ENCODE measurements at regions not wholly inside any gene's neighbourhood (a gene's known extent, or its start where the extent isn't known, plus 50 kb on each side); places are given as distances from the start of the nearest gene placed in this dataset.
A peak's percentile ranks its signal among the peaks of the same experiment; 100 is the strongest.

DNA sequence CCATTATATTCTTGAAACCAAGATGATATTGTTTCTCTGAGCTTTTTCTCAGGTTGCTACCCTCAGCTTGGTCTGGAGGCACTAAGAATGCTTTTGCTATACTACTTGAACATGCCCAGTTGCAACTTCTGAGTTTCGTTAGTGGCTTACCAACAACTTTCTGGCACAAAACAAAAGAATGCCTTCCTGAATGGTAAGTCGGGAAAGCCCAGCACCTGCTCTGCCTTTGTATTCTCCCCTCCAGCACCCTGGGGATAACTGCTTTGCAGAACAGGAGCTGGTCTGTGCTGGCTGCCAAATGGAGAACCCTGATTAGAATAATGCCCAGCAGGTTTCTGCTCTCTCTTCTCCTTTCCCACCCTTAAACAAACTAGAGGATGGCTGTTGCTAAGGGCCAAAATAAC, 149.3 kb downstream of the TGFB2 start:
- DNase-seq (ENCODE audit: low read depth): no peak
- TF ChIP-seq, protein P1, sequence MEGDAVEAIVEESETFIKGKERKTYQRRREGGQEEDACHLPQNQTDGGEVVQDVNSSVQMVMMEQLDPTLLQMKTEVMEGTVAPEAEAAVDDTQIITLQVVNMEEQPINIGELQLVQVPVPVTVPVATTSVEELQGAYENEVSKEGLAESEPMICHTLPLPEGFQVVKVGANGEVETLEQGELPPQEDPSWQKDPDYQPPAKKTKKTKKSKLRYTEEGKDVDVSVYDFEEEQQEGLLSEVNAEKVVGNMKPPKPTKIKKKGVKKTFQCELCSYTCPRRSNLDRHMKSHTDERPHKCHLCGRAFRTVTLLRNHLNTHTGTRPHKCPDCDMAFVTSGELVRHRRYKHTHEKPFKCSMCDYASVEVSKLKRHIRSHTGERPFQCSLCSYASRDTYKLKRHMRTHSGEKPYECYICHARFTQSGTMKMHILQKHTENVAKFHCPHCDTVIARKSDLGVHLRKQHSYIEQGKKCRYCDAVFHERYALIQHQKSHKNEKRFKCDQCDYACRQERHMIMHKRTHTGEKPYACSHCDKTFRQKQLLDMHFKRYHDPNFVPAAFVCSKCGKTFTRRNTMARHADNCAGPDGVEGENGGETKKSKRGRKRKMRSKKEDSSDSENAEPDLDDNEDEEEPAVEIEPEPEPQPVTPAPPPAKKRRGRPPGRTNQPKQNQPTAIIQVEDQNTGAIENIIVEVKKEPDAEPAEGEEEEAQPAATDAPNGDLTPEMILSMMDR (IDR thresholded peaks at IDR 0.05; ENCODE audit: insufficient read depth, low read length): no peak
- H3K4me3 ChIP-seq (ENCODE audit: low read depth, low read length): no peak overlapping the region

DNA sequence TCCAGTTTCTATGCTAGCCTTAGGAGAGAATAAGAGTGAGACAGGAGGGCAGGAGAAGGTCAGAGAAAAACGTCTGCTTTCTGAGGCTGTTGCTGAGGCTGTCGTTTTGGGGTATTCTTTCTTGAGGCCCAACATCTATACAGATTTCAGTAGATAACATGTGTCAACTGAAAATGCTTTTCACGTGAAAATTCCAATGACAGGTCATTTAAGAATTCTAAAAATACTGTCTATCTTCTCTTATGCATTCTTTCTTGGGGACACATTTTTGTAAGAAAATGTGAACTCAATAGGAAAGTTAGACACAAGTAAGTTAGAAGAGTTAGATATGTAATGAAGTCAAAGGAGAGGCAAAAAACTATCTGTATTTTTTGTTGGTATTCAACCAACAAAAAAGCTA, 150.8 kb downstream of the TGFB2 start:
- DNase-seq (ENCODE audit: low read depth): no peak
- H3K4me3 ChIP-seq (ENCODE audit: low read depth, low read length): no peak overlapping the region
- TF ChIP-seq, protein P1 (IDR thresholded peaks at IDR 0.05; ENCODE audit: insufficient read depth, low read length): no peak

- H3K4me3 ChIP-seq (ENCODE audit: low read depth, low read length): no peak overlapping the region
- TF ChIP-seq, protein P1 (IDR thresholded peaks at IDR 0.05; ENCODE audit: insufficient read depth, low read length): no peak
These were observed 151.4 kb downstream of the TGFB2 start for GRCh38 chr1:218496561-218496960.

GRCh38 chr1:218498056-218498938, 153.2 kb downstream of the TGFB2 start:
- TF ChIP-seq, protein P1 (IDR thresholded peaks at IDR 0.05; ENCODE audit: insufficient read depth, low read length): no peak
- peak; percentile 32 for DNase-seq (ENCODE audit: low read depth)
- H3K4me3 ChIP-seq (ENCODE audit: low read depth, low read length): peak overlapping the region; percentile 50

More at GRCh38 chr1:218496561-218496960, 151.4 kb downstream of the TGFB2 start:
- DNase-seq (ENCODE audit: low read depth): peak; percentile 97

- peak overlapping the region; percentile 50 for H3K4me3 ChIP-seq (ENCODE audit: low read depth, low read length)
- TF ChIP-seq, protein P1 (IDR thresholded peaks at IDR 0.05; ENCODE audit: insufficient read depth, low read length): no peak
- DNase-seq (ENCODE audit: low read depth): peak; percentile 78
These were observed 154.0 kb downstream of the TGFB2 start for GRCh38 chr1:218499011-218499691.

DNA sequence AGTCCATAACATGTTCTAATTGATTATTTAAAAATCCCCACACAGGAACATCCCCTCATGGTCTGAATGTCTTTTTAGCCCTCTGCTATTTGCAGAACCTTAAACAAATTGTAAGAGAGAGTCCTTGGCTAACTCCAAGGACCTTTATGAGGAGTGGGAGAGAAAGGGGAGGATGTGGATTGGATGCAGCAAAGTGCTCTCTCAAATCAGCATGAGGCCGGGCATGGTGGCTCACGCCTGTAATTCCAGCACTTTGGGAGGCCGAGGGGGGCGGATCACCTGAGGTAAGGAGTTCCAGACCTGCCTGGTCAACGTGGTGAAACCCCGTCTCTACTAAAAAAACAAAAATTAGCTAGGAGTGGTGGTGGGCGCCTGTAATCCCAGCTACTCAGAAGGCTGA, 154.8 kb downstream of the TGFB2 start:
- TF ChIP-seq, protein P1 (IDR thresholded peaks at IDR 0.05; ENCODE audit: insufficient read depth, low read length): no peak
- no peak overlapping the region for H3K4me3 ChIP-seq (ENCODE audit: low read depth, low read length)
- no peak for DNase-seq (ENCODE audit: low read depth)

Measured in fibroblast of the aortic adventitia (primary cell).